ENCODE measurements at regions not wholly inside any gene's neighbourhood (a gene's known extent, or its start where the extent isn't known, plus 50 kb on each side); places are given as distances from the start of the nearest gene placed in this dataset.

DNA sequence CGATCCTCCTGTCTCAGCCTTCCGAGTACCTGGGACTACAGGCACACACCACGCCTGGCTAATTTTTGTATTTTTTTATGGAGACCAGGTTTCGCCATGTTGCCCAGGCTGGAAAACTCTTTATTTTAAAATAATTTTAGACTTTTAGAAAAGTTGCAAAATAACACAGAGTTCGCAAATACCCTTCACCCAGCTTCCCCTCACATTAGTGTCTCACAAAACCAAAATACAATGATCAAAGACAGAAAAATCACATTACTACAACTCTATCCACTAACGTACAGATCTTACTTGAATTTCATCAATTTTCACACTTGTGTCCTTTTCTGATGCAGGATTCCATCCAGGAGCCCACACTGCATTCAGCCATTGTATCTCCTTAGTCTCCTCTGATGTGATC, 58.8 kb upstream of the ERRFI1 start:
- TF ChIP-seq TEAD4 (IDR thresholded peaks at IDR 0.05) (no peak), FOXM1 (IDR thresholded peaks at IDR 0.05; ENCODE audit: borderline replicate concordance, low read depth) (no peak), TCF12 (IDR thresholded peaks at IDR 0.05; ENCODE audit: low read depth) (no peak), YY1 (IDR thresholded peaks at IDR 0.05; ENCODE audit: low read depth) (no peak)
- TF ChIP-seq, protein P1, sequence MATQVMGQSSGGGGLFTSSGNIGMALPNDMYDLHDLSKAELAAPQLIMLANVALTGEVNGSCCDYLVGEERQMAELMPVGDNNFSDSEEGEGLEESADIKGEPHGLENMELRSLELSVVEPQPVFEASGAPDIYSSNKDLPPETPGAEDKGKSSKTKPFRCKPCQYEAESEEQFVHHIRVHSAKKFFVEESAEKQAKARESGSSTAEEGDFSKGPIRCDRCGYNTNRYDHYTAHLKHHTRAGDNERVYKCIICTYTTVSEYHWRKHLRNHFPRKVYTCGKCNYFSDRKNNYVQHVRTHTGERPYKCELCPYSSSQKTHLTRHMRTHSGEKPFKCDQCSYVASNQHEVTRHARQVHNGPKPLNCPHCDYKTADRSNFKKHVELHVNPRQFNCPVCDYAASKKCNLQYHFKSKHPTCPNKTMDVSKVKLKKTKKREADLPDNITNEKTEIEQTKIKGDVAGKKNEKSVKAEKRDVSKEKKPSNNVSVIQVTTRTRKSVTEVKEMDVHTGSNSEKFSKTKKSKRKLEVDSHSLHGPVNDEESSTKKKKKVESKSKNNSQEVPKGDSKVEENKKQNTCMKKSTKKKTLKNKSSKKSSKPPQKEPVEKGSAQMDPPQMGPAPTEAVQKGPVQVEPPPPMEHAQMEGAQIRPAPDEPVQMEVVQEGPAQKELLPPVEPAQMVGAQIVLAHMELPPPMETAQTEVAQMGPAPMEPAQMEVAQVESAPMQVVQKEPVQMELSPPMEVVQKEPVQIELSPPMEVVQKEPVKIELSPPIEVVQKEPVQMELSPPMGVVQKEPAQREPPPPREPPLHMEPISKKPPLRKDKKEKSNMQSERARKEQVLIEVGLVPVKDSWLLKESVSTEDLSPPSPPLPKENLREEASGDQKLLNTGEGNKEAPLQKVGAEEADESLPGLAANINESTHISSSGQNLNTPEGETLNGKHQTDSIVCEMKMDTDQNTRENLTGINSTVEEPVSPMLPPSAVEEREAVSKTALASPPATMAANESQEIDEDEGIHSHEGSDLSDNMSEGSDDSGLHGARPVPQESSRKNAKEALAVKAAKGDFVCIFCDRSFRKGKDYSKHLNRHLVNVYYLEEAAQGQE (IDR thresholded peaks at IDR 0.05; ENCODE audit: low read depth) = no peak

- TF ChIP-seq CEBPB (IDR thresholded peaks at IDR 0.05) (no peak), ZBTB7A (IDR thresholded peaks at IDR 0.05; ENCODE audit: low read depth) (no peak), CREB1 (IDR thresholded peaks at IDR 0.05; ENCODE audit: low read depth) (no peak), EP300 (IDR thresholded peaks at IDR 0.05; ENCODE audit: borderline replicate concordance) (no peak), YY1 (IDR thresholded peaks at IDR 0.05; ENCODE audit: low read depth) (no peak), EGR1 (IDR thresholded peaks at IDR 0.05) (no peak), RAD21 (IDR thresholded peaks at IDR 0.05; ENCODE audit: low read depth) (no peak), TEAD4 (IDR thresholded peaks at IDR 0.05) (no peak), FOXM1 (IDR thresholded peaks at IDR 0.05; ENCODE audit: borderline replicate concordance, low read depth) (no peak), USF1 (IDR thresholded peaks at IDR 0.05) (no peak), MAX (IDR thresholded peaks at IDR 0.05) (no peak), NFIC (IDR thresholded peaks at IDR 0.05) (no peak), TAF1 (IDR thresholded peaks at IDR 0.05; ENCODE audit: low read depth) (no peak), TCF12 (IDR thresholded peaks at IDR 0.05; ENCODE audit: low read depth) (no peak)
- TF ChIP-seq, protein P1 (IDR thresholded peaks at IDR 0.05; ENCODE audit: low read depth) = no peak
Measured at GRCh38 chr1:8083739-8084484, 57.8 kb upstream of the ERRFI1 start.

DNA sequence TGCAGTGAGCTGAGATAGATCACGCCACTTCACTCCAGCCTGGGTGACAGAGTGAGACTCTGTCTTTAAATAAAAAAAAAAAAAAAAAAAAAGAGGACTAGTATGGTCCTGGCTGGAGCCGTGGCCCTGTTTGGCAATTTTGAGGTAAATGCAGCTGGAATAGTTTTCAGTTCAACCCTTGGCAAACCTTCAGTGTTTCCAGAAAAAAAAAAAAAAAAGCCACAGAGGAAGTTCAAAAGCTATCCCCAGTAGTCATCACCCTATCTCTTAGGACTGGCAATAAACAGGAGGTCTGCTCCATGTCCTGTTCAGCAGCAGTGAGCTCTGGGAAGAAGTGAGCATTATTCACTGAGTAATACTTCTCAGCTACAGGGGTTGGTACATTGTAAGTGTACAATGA, 56.8 kb upstream of the ERRFI1 start:
- TF ChIP-seq CREB1 (IDR thresholded peaks at IDR 0.05; ENCODE audit: low read depth) (no peak), RAD21 (IDR thresholded peaks at IDR 0.05; ENCODE audit: low read depth) (no peak), MAX (IDR thresholded peaks at IDR 0.05) (no peak), TCF12 (IDR thresholded peaks at IDR 0.05; ENCODE audit: low read depth) (no peak)

DNA sequence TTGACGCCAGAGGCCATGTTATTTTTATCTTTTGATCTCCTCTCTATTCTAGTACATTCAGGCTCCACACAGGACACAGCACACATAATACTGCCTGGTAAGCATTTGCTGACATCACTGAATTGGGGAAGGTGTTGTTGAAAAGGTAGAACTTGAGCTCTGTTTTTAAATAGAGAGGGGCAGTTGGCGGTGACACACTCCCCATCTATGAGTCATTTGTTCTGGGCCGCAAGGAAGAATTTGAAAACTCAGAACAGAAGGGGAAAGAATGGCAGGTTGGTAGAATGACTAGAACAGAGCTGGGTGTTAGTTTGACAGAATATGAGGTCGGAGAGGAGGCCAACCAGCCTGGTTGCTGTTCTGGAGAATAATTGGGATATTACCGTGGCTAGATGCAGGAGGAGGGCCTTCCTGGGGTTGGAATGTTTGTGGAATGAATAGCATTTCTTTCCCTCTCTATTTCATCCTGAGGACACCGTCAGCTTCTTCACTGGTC, 52.1 kb upstream of the ERRFI1 start:
- TF ChIP-seq RAD21 (IDR thresholded peaks at IDR 0.05; ENCODE audit: low read depth) (no peak), NFIC (IDR thresholded peaks at IDR 0.05) (no peak), TEAD4 (IDR thresholded peaks at IDR 0.05) (peak; percentile 66)

DNA sequence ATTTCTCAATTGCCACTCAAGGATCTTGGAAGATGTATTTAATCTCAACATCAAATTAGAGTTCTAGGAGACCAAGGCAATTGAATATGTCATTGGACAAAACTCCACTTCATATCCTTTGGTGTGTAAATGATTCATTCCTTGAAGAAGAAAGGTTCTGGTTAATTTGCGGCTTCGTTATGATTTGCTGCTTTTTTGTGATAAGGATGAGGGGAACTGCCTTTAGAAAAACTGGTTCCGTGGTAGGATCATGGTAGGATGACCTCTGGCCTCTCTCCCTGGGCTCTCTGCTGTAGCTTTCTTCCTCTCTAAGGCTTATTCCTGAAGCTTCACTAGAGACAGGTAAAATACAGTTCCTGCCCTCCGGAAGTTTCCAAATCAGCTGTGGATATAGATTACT, 51.5 kb upstream of the ERRFI1 start:
- TF ChIP-seq MAX (IDR thresholded peaks at IDR 0.05) (no peak), EGR1 (IDR thresholded peaks at IDR 0.05) (no peak), FOXM1 (IDR thresholded peaks at IDR 0.05; ENCODE audit: borderline replicate concordance, low read depth) (no peak), NFIC (IDR thresholded peaks at IDR 0.05) (no peak), TEAD4 (IDR thresholded peaks at IDR 0.05) (no peak)

DNA sequence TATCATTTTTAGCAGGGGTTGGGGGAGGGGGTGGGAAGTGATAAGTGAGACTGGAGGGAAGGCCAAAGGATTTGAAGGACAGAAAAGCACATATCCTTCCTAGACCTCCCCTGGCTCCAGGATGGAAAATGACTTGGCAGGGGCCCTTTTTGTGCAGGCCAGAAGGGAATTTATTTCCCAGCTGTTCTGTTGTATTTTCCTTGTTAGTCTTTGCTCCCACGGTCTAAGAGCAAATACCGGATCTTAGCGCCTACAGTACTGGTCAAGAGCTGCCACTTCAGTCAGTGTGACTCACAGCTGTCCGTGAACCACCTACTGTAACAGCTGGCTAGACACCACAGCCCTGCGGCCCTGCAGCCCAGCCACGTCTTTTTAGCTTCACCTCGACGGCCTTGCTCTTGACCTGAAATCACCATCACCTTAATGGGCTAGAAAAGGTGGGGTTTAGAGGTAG, 51.0 kb upstream of the ERRFI1 start:
- TF ChIP-seq TCF12 (IDR thresholded peaks at IDR 0.05; ENCODE audit: low read depth) = no peak
- TF ChIP-seq MAX (IDR thresholded peaks at IDR 0.05) = peak; percentile 71
- no peak for TF ChIP-seq ZBTB7A (IDR thresholded peaks at IDR 0.05; ENCODE audit: low read depth)
- no peak for TF ChIP-seq EGR1 (IDR thresholded peaks at IDR 0.05)
- no peak for TF ChIP-seq NFIC (IDR thresholded peaks at IDR 0.05)
- no peak for TF ChIP-seq TEAD4 (IDR thresholded peaks at IDR 0.05)

GRCh38 chr1:8076176-8076575, 50.1 kb upstream of the ERRFI1 start:
- TF ChIP-seq EP300 (IDR thresholded peaks at IDR 0.05; ENCODE audit: borderline replicate concordance) (no peak), FOXM1 (IDR thresholded peaks at IDR 0.05; ENCODE audit: borderline replicate concordance, low read depth) (no peak), TCF12 (IDR thresholded peaks at IDR 0.05; ENCODE audit: low read depth) (no peak), USF1 (IDR thresholded peaks at IDR 0.05) (no peak), TAF1 (IDR thresholded peaks at IDR 0.05; ENCODE audit: low read depth) (no peak), TEAD4 (IDR thresholded peaks at IDR 0.05) (no peak)
- TF ChIP-seq, protein P1 (IDR thresholded peaks at IDR 0.05; ENCODE audit: low read depth) = no peak

Measured in Ishikawa (cell line).